Lower leg skin (tissue), 4 donors: ENCODE measurements at regions not wholly inside any gene's neighbourhood (a gene's known extent, or its start where the extent isn't known, plus 50 kb on each side); places are given as distances from the start of the nearest gene placed in this dataset.

ENCODE experiments used
- DNase-seq, 2 donors: peaks; one replicate each; pipeline ENCODE4 v3.0.0-alpha.2; 2019; ENCODE audit warnings: low spot score in 2 of 2
- H3K4me3 ChIP-seq: fragments of 200-600 bp; sonication (generic); 2 replicates; pipeline ENCODE4 v1.5.1; 2017; ENCODE audit warnings: mild to moderate bottlenecking, low read depth; ENCODE audit not compliant: poor library complexity, severe bottlenecking
- CTCF ChIP-seq, 3 donors: fragments of 450-650 bp; IDR thresholded peaks; one replicate each; pipeline ENCODE4 v1.5.1; 2016; ENCODE audit warnings: antibody characterized with exemption in 3 of 3, mild to moderate bottlenecking in 3 of 3, moderate library complexity in 2 of 3
- POLR2A ChIP-seq, 2 donors: fragments of 450-650 bp; IDR thresholded peaks; one replicate each; pipeline ENCODE4 v1.6.1; 2016 to 2017; ENCODE audit warnings: antibody characterized with exemption in 2 of 2, mild to moderate bottlenecking in 1 of 2, moderate library complexity in 1 of 2
- WGBS, 2 donors: methylation state at CpG; one replicate each; pipeline ENCODE4 v1.1.5; 2018; 5-methylcytosine and 5-hydroxymethylcytosine counted together
- intact Hi-C: fragments of 100-400 bp; cut with DNase I; formaldehyde crosslinking; loops from one replicate; pipeline ENCODE4 v1.15.0; 2023; ENCODE audit warnings: low total_unique reads

- intact Hi-C loops: no loop called here
- DNase-seq: no peak
- WGBS, 2 donors: 59 to 61% methylated on average over 2 of the region's 2 CpGs
Measured at GRCh38 chr20:6906871-6907270, 139.4 kb downstream of the BMP2 start.

DNA sequence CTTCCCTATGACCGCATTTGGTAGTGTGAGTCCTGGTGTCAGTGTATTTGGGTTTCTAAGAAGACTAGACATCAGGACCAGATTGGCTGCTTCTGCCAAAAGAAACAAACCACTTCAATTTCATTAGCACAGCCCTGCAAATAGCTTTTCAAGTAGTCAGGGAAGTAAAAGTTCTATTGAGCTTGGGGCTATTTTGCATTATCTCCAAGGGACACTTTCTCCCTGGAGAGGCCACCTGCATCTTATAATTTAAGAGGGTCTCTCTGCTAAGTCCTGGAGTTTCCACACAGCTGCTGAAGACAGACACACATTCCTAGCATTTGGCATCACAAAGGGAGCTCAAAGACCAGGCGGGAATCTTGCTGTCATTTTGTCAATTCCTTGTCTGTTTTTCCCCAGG, 141.2 kb downstream of the BMP2 start:
- intact Hi-C loops: no loop called here
- no peak for TF ChIP-seq CTCF (IDR thresholded peaks at IDR 0.05)
- TF ChIP-seq POLR2A (IDR thresholded peaks at IDR 0.05): no peak
- WGBS, 2 donors: 88% methylated on average over 2 of the region's 2 CpGs
- H3K4me3 ChIP-seq: no peak overlapping the region
- DNase-seq: no peak

More at GRCh38 chr20:6906871-6907270, 139.4 kb downstream of the BMP2 start:
- TF ChIP-seq POLR2A (IDR thresholded peaks at IDR 0.05): no peak
- TF ChIP-seq CTCF (IDR thresholded peaks at IDR 0.05): no peak
- H3K4me3 ChIP-seq: no peak overlapping the region

DNA sequence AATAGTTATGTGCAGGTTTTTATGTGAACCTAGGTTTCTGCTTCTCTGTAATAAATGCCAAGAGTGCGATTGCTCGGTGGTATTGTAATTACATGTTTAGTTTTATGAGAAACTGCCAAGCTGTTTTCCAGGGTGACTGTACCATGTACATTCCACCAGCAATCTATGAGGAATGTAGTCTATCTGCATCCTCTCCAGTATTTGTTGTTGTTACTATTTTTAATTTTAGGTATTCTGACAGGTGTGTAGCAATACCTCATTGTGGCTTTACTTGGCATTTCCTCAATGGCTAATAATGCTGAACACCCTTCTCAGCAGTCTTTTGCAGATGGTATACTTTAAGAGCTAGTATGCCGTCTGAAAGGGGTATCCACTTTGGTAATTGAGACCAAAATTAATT, 142.1 kb downstream of the BMP2 start:
- TF ChIP-seq CTCF (IDR thresholded peaks at IDR 0.05): no peak
- TF ChIP-seq POLR2A (IDR thresholded peaks at IDR 0.05): no peak
- intact Hi-C loops: no loop called here
- WGBS, 2 donors: 59 to 68% methylated on average over 3 of the region's 3 CpGs
- no peak for DNase-seq
- no peak overlapping the region for H3K4me3 ChIP-seq

DNA sequence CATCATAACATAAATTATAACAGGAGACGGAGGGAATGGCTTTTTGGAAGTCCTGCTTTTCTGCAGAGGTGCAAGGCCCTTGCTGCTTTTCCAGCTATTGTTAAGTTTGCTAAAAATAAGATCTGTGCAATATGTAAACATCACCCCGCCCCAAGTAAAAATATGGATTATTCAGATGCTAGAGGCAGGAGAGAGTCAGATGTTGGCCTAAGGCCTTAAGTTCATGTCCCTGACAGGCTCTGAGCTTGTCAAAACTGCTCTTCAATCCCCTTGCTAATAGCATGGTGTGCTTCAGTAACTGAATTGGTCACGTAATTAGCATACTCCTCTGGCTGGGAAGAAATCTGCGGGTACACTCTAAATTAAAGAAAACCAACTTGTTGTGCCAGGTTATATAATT, 147.5 kb downstream of the BMP2 start:
- TF ChIP-seq CTCF (IDR thresholded peaks at IDR 0.05): no peak
- no peak for TF ChIP-seq POLR2A (IDR thresholded peaks at IDR 0.05)
- WGBS, 2 donors: 54 to 61% methylated on average over 4 of the region's 4 CpGs
- H3K4me3 ChIP-seq: no peak overlapping the region
- intact Hi-C loops: no loop called here
- no peak for DNase-seq

DNA sequence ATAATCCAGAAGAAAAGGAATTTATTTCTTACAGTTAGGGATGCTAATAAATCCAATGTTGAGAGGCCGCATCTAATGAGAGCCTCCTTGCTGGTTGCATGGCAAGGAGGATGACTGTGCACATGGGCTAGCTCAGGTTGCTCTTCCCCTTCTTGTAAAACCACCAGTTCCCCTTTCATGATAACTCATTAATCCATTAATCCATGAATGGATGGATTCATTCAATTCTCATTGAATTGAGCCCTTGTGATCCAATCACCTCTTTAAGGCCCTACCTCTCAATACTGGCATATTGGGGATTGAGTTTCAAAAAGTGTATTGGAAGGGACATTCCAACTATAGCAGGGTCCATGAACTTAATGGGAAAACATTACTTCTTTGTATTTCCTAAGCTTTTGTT, 149.5 kb downstream of the BMP2 start:
- WGBS, 2 donors: 94 to 96% methylated on average over 1 of the region's 1 CpG
- no peak overlapping the region for H3K4me3 ChIP-seq
- intact Hi-C loops: no loop called here
- no peak for DNase-seq
- TF ChIP-seq POLR2A (IDR thresholded peaks at IDR 0.05): no peak

DNA sequence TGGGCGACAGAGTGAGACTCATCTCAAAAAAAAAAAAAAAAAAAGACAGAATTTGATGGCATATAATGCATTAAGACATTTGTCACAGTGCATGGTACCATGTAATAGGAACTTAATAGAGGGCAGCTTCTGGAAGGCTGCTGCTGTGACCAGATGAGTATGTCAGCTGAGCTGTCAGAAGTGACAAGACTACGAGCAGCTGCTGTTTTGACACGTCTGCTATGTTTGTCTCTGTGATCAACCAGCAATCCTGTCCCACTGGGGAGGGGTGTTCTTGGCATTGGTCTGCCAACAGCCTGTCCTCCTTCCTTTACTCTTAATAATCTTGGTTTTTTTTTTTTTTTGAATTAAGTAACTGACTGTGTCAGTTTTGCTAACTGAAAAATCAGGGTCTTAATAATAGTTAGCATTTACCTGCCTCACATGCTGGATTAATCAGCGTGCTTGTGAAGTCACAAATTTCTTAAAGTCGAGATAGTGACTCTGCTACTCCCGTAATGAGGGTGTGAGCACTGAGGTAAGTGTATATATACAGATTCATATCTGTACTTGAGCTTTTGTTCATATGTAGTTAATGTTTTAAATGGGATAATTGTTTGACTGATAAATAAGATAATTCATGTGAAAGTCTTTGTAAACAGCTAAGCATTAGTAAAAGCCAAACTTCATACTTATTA, 152.4 kb downstream of the BMP2 start:
- intact Hi-C loops: no loop called here
- H3K4me3 ChIP-seq: no peak overlapping the region
- 56 to 69% methylated on average over 6 of the region's 6 CpGs for WGBS, 2 donors
- no peak for TF ChIP-seq CTCF (IDR thresholded peaks at IDR 0.05)
- TF ChIP-seq POLR2A (IDR thresholded peaks at IDR 0.05): no peak
- no peak for DNase-seq
